Right cardiac atrium (tissue), 5 donors: ENCODE measurements at regions not wholly inside any gene's neighbourhood (a gene's known extent, or its start where the extent isn't known, plus 50 kb on each side); places are given as distances from the start of the nearest gene placed in this dataset.

Source experiments
- ATAC-seq, 2 donors: fragments of 200-7000 bp; cut with Tn5 transposase; one replicate each; pipeline versions ENCODE4 v1.8.0 to v1.9.1; 2020; ENCODE audit warnings: moderate library complexity in 2 of 2, mild to moderate bottlenecking in 1 of 2
- DNase-seq, 3 donors: peaks; one replicate each; pipeline ENCODE4 v3.0.0-alpha.2; 2020
- H3K27ac ChIP-seq: one replicate; pipeline ENCODE4 v1.5.1; 2013; ENCODE audit warnings: mild to moderate bottlenecking, low read length, control low read depth, moderate library complexity
- H3K27me3 ChIP-seq: one replicate; pipeline ENCODE4 v1.6.1; 2013; ENCODE audit not compliant: control insufficient read depth, insufficient read depth
- H3K4me1 ChIP-seq: one replicate; pipeline ENCODE4 v1.6.1; 2013; ENCODE audit warnings: low read length; ENCODE audit not compliant: control insufficient read depth, insufficient read depth
- H3K4me3 ChIP-seq: one replicate; pipeline ENCODE4 v1.5.1; 2013; ENCODE audit warnings: low read length, control low read depth
- H3K9me3 ChIP-seq: one replicate; pipeline ENCODE4 v1.6.1; 2013; ENCODE audit warnings: low read length; ENCODE audit not compliant: control insufficient read depth
- WGBS: extraction: QIAGEN DNeasy Blood & Tissue Kit; methylation state at CpG from one replicate; pipeline ENCODE4 v1.1.7; 2013; 5-methylcytosine and 5-hydroxymethylcytosine counted together
- intact Hi-C, 4 donors: fragments of 100-400 bp; cut with DNase I; formaldehyde crosslinking; loops; one replicate each; pipeline versions ENCODE4 v1.11.0 to v1.14.0; 2022 to 2023
- donor health status: healthy with polysubstance abuse.
- donor health status: DM: no; HTN: yes; CAD: no.
- donor health status: DM: no; HTN: no; CAD: no.
- donor health status: DM: no; HTN: yes; CAD: no; lungs with severe emphysema.
- donor health status: DM: yes; HTN: yes; CAD: no.

GRCh38 chr17:65283704-65284103 lies 146.5 kb downstream of the RGS9 start:
- Histone ChIP-seq H3K4me1 (no peaks in the 10 kb centered on the region), H3K27me3 (no peaks in the 10 kb centered on the region), H3K4me3 (no peak overlapping the region), H3K9me3 (peaks cover 2% of the 10 kb centered on the region), H3K27ac (no peak overlapping the region)
- ATAC-seq: no peak
- 72% methylated on average over 7 of the region's 7 CpGs for WGBS
- DNase-seq: no peak
- intact Hi-C loops: loop anchor here in 1 of 4 donors (10.0 kb wide), 1 partner anchor 881 kb away; no protein-coding TSS in a partner anchor

- 84% methylated on average over 2 of the region's 2 CpGs for WGBS
- ATAC-seq (no peak), DNase-seq (no peak)
- H3K4me3 ChIP-seq: no peak overlapping the region
- intact Hi-C loops: loop anchor here in 1 of 4 donors (10.0 kb wide), 1 partner anchor 895 kb away; no protein-coding TSS in a partner anchor
- H3K27me3 ChIP-seq: no peaks in the 10 kb centered on the region
- H3K4me1 ChIP-seq: no peaks in the 10 kb centered on the region
- H3K27ac ChIP-seq: no peak overlapping the region
- H3K9me3 ChIP-seq: peaks cover 2% of the 10 kb centered on the region
These were observed 142.3 kb downstream of the RGS9 start for GRCh38 chr17:65279456-65279855.

- H3K27ac ChIP-seq: no peak overlapping the region
- H3K4me3 ChIP-seq: no peak overlapping the region
- ATAC-seq: no peak
- 56% methylated on average over 10 of the region's 10 CpGs for WGBS
- DNase-seq: peak in 1 of 3 donors; percentile 45
- intact Hi-C loops: loop anchor here in 1 of 4 donors (10.0 kb wide), 1 partner anchor 896 kb away; no protein-coding TSS in a partner anchor
- peaks cover 2% of the 10 kb centered on the region for H3K9me3 ChIP-seq
- no peaks in the 10 kb centered on the region for H3K4me1 ChIP-seq
- H3K27me3 ChIP-seq: no peaks in the 10 kb centered on the region
These were observed 141.6 kb downstream of the RGS9 start for GRCh38 chr17:65278820-65279184.

- Histone ChIP-seq H3K4me3 (no peak overlapping the region), H3K27ac (no peak overlapping the region), H3K27me3 (no peaks in the 10 kb centered on the region), H3K4me1 (no peaks in the 10 kb centered on the region), H3K9me3 (peaks cover under 1% of the 10 kb centered on the region)
- DNase-seq (peak; percentile 33 to 67 (median 59)), ATAC-seq (peak; percentile 89 to 94)
- WGBS: 30% methylated on average over 12 of the region's 12 CpGs
- intact Hi-C loops: loop anchor here in 1 of 4 donors (10.0 kb wide), 1 partner anchor 897 kb away; no protein-coding TSS in a partner anchor
These were observed 141.1 kb downstream of the RGS9 start for GRCh38 chr17:65278050-65278819.

- intact Hi-C loops: loop anchor here in 1 of 4 donors (10.0 kb wide), 1 partner anchor 897 kb away; no protein-coding TSS in a partner anchor
- DNase-seq (no peak), ATAC-seq (no peak)
- no peaks in the 10 kb centered on the region for H3K4me1 ChIP-seq
- 21% methylated on average over 10 of the region's 10 CpGs for WGBS
- H3K27me3 ChIP-seq: no peaks in the 10 kb centered on the region
- H3K4me3 ChIP-seq: no peak overlapping the region
- no peak overlapping the region for H3K27ac ChIP-seq
- H3K9me3 ChIP-seq: no peaks in the 10 kb centered on the region
These were observed 140.4 kb downstream of the RGS9 start for GRCh38 chr17:65277576-65277975.
